Left ventricle myocardium inferior (tissue), 1 donor: ENCODE measurements at regions not wholly inside any gene's neighbourhood (a gene's known extent, or its start where the extent isn't known, plus 50 kb on each side); places are given as distances from the start of the nearest gene placed in this dataset.

Experiments used
- DNase-seq: peaks from one replicate; pipeline ENCODE4 v3.0.0-alpha.2; 2020
- H3K27ac ChIP-seq: fragments of 200-600 bp; replicated peaks from 2 replicates; pipeline ENCODE4 v1.8.0; 2021
- H3K27me3 ChIP-seq: fragments of 200-600 bp; 2 replicates; pipeline ENCODE4 v1.8.0; 2021; ENCODE audit warnings: low read depth
- H3K36me3 ChIP-seq: fragments of 200-600 bp; 2 replicates; pipeline ENCODE4 v1.8.0; 2021
- H3K4me1 ChIP-seq: fragments of 200-600 bp; 2 replicates; pipeline ENCODE4 v1.8.0; 2021
- H3K4me3 ChIP-seq: fragments of 200-600 bp; 2 replicates; pipeline ENCODE4 v1.8.0; 2021; ENCODE audit warnings: mild to moderate bottlenecking, moderate library complexity
- H3K9me3 ChIP-seq: fragments of 200-600 bp; replicated peaks from 2 replicates; pipeline ENCODE4 v1.8.0; 2021
- CTCF ChIP-seq: fragments of 200-600 bp; IDR thresholded peaks from 2 replicates; pipeline ENCODE4 v1.8.0; 2021; ENCODE audit warnings: antibody characterized with exemption, mild to moderate bottlenecking, borderline replicate concordance
- intact Hi-C: fragments of 100-400 bp; cut with micrococcal nuclease; formaldehyde crosslinking; loops from one replicate; pipeline ENCODE4 v1.11.0; 2022
- donor health status: DM: no; HTN: yes; CAD: no; lungs with severe emphysema.

- Histone ChIP-seq H3K36me3 (no peaks in the 10 kb centered on the region), H3K27me3 (no peaks in the 10 kb centered on the region), H3K4me1 (no peaks in the 10 kb centered on the region), H3K9me3 (no peaks in the 10 kb centered on the region), H3K27ac (no peak overlapping the region), H3K4me3 (no peak overlapping the region)
- DNase-seq, result no peak
- no peak for TF ChIP-seq CTCF
- intact Hi-C loops, result no loop called here
Measured at GRCh38 chr2:51111532-51111931, 79.6 kb upstream of the NRXN1 start.

GRCh38 chr2:51108794-51109193, 76.9 kb upstream of the NRXN1 start:
- H3K27ac ChIP-seq, result no peak overlapping the region
- intact Hi-C loops, result no loop called here
- no peaks in the 10 kb centered on the region for H3K36me3 ChIP-seq
- DNase-seq, result no peak
- H3K9me3 ChIP-seq, result no peaks in the 10 kb centered on the region
- H3K27me3 ChIP-seq, result no peaks in the 10 kb centered on the region
- H3K4me1 ChIP-seq, result no peaks in the 10 kb centered on the region
- no peak for TF ChIP-seq CTCF
- no peak overlapping the region for H3K4me3 ChIP-seq

GRCh38 chr2:51107841-51108240, 75.9 kb upstream of the NRXN1 start:
- H3K36me3 ChIP-seq, result no peaks in the 10 kb centered on the region
- H3K9me3 ChIP-seq, result no peaks in the 10 kb centered on the region
- H3K27ac ChIP-seq, result no peak overlapping the region
- no peaks in the 10 kb centered on the region for H3K27me3 ChIP-seq
- no peak for TF ChIP-seq CTCF
- intact Hi-C loops, result no loop called here
- no peak overlapping the region for H3K4me3 ChIP-seq
- no peak for DNase-seq
- H3K4me1 ChIP-seq, result no peaks in the 10 kb centered on the region

GRCh38 chr2:51105811-51106210, 73.9 kb upstream of the NRXN1 start:
- Histone ChIP-seq H3K27ac (no peak overlapping the region), H3K27me3 (no peaks in the 10 kb centered on the region), H3K36me3 (no peaks in the 10 kb centered on the region), H3K4me1 (no peaks in the 10 kb centered on the region), H3K4me3 (no peak overlapping the region), H3K9me3 (no peaks in the 10 kb centered on the region)
- TF ChIP-seq CTCF, result no peak
- DNase-seq, result no peak
- intact Hi-C loops, result no loop called here

- Histone ChIP-seq H3K4me3 (no peak overlapping the region), H3K27ac (no peak overlapping the region), H3K36me3 (no peaks in the 10 kb centered on the region), H3K9me3 (no peaks in the 10 kb centered on the region), H3K27me3 (no peaks in the 10 kb centered on the region), H3K4me1 (no peaks in the 10 kb centered on the region)
- intact Hi-C loops, result no loop called here
- no peak for TF ChIP-seq CTCF
- DNase-seq, result peak; percentile 23
Measured at GRCh38 chr2:51103205-51103604, 71.3 kb upstream of the NRXN1 start.

- no peak for TF ChIP-seq CTCF
- intact Hi-C loops, result no loop called here
- DNase-seq, result no peak
- H3K27ac ChIP-seq, result no peak overlapping the region
- H3K36me3 ChIP-seq, result no peaks in the 10 kb centered on the region
- H3K4me1 ChIP-seq, result no peaks in the 10 kb centered on the region
- no peak overlapping the region for H3K4me3 ChIP-seq
- no peaks in the 10 kb centered on the region for H3K27me3 ChIP-seq
- H3K9me3 ChIP-seq, result no peaks in the 10 kb centered on the region
Measured at GRCh38 chr2:51093016-51093415, 61.1 kb upstream of the NRXN1 start.
